ENCODE measurements at regions not wholly inside any gene's neighbourhood (a gene's known extent, or its start where the extent isn't known, plus 50 kb on each side); places are given as distances from the start of the nearest gene placed in this dataset.

DNA sequence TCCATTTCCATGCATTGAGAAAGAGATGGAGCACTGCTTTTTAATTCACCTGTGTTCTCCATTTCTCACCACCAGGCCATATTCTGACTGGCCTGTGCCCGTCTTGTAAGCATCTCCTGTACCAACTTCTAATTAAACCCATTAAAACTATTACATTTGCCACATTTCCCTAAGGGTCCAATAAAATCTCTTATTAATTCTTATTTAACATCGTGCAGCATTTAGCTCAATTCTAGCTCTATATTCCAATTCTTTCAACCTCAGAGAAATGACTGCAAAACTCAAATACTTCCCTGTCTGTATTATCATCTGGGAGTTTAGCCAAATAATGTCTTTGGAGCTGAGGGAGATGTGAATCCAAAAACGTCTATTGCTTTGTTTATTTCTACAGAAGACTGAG, 495.4 kb upstream of the TMEM132C start (continued):
- TF ChIP-seq REST (IDR thresholded peaks at IDR 0.05; ENCODE audit: unreplicated experiment) (no peak), ETS1 (IDR thresholded peaks at IDR 0.05) (no peak), ZNF331 (CRISPR knock-in tag; IDR thresholded peaks at IDR 0.05; ENCODE audit: low read depth) (no peak), CREB1 (CRISPR knock-in tag; IDR thresholded peaks at IDR 0.05; ENCODE audit: low read depth) (no peak)

GRCh38 chr12:127773520-127773919, 493.4 kb upstream of the TMEM132C start:
- no peaks in the 10 kb centered on the region for H3F3A ChIP-seq (replicated peaks; ENCODE audit: low read depth)
- no peak overlapping the region for H3K4me3 Mint-ChIP-seq
- no peak overlapping the region for H3K27ac ChIP-seq (ENCODE audit: low read depth)
- TF ChIP-seq ZNF114 (CRISPR knock-in tag; IDR thresholded peaks at IDR 0.05) (no peak), NANOG (IDR thresholded peaks at IDR 0.05; ENCODE audit: borderline replicate concordance) (no peak), EZH2 (IDR thresholded peaks at IDR 0.05; ENCODE audit: low read depth, unreplicated experiment) (no peak)
- TF ChIP-seq, protein P1, sequence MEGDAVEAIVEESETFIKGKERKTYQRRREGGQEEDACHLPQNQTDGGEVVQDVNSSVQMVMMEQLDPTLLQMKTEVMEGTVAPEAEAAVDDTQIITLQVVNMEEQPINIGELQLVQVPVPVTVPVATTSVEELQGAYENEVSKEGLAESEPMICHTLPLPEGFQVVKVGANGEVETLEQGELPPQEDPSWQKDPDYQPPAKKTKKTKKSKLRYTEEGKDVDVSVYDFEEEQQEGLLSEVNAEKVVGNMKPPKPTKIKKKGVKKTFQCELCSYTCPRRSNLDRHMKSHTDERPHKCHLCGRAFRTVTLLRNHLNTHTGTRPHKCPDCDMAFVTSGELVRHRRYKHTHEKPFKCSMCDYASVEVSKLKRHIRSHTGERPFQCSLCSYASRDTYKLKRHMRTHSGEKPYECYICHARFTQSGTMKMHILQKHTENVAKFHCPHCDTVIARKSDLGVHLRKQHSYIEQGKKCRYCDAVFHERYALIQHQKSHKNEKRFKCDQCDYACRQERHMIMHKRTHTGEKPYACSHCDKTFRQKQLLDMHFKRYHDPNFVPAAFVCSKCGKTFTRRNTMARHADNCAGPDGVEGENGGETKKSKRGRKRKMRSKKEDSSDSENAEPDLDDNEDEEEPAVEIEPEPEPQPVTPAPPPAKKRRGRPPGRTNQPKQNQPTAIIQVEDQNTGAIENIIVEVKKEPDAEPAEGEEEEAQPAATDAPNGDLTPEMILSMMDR (conservative IDR thresholded peaks at IDR 0.05; ENCODE audit: low read depth in 2 of 2) = peak; percentile 37 to 56
- H3K4me2 ChIP-seq = no peak overlapping the region
- peaks cover 5% of the 10 kb centered on the region for H3K27me3 Mint-ChIP-seq (ENCODE audit: insufficient read depth, low read depth, poor library complexity)
- H3K27ac Mint-ChIP-seq = no peak overlapping the region
- H3K4me1 ChIP-seq (ENCODE audit: insufficient read depth) = no peaks in the 10 kb centered on the region
- no peaks in the 10 kb centered on the region; the same call in 1 of the 2 replicates for H3K36me3 ChIP-seq (ENCODE audit: insufficient read depth)
- ATAC-seq = no peak
- H3K9me2 ChIP-seq (ENCODE audit: insufficient read depth) = no peaks in the 10 kb centered on the region
- no peak overlapping the region for H3K4me3 ChIP-seq
- no peak overlapping the region for H2AFZ ChIP-seq
- peaks cover 98% of the 10 kb centered on the region for H3K9me3 Mint-ChIP-seq
- no peaks in the 10 kb centered on the region for H3K27me3 ChIP-seq (ENCODE audit: insufficient read depth)
- no peaks in the 10 kb centered on the region for H3K79me2 ChIP-seq (replicated peaks; ENCODE audit: insufficient read depth)
- peak; percentile 53 for DNase-seq (ENCODE audit: low spot score)
- H4K20me1 ChIP-seq (replicated peaks; ENCODE audit: insufficient read depth) = no peaks in the 10 kb centered on the region
- no peaks in the 10 kb centered on the region for H3K4me1 Mint-ChIP-seq
- peaks cover 63% of the 10 kb centered on the region for H3K36me3 Mint-ChIP-seq (ENCODE audit: low read depth)
